Heart right ventricle (tissue), 16 donors: ENCODE measurements at regions not wholly inside any gene's neighbourhood (a gene's known extent, or its start where the extent isn't known, plus 50 kb on each side); places are given as distances from the start of the nearest gene placed in this dataset.

ENCODE experiments used
- ATAC-seq, 8 donors: fragments of 200-7000 bp; cut with Tn5 transposase; one replicate each; pipeline ENCODE4 v1.9.1; 2020; ENCODE audit warnings: mild to moderate bottlenecking in 8 of 8, moderate library complexity in 8 of 8, moderate number of reproducible peaks in 1 of 8
- DNase-seq, 2 donors: peaks; one replicate each; pipeline ENCODE4 v3.0.0-alpha.2; 2020
- H3K27ac ChIP-seq, 10 donors: fragments of 200-600 bp; sonication (generic) in 2 of 10; one replicate each; pipeline versions ENCODE4 v1.5.0 to v1.8.0; 2020 to 2022; ENCODE audit warnings: mild to moderate bottlenecking in 3 of 10
- H3K27me3 ChIP-seq, 7 donors: fragments of 200-600 bp; one replicate each; pipeline ENCODE4 v1.8.0; 2021 to 2022; ENCODE audit warnings: mild to moderate bottlenecking in 2 of 7
- H3K36me3 ChIP-seq, 9 donors: fragments of 200-600 bp; sonication (generic) in 1 of 9; one replicate each; pipeline versions ENCODE4 v1.5.0 to v1.8.0; 2020 to 2022; ENCODE audit warnings: mild to moderate bottlenecking in 2 of 9
- H3K4me1 ChIP-seq, 9 donors: fragments of 200-600 bp; sonication (generic) in 1 of 9; one replicate each; pipeline versions ENCODE4 v1.5.0 to v1.8.0; 2020 to 2022; ENCODE audit warnings: mild to moderate bottlenecking in 4 of 9
- H3K4me3 ChIP-seq, 10 donors: fragments of 200-600 bp; sonication (generic) in 2 of 10; one replicate each; pipeline versions ENCODE4 v1.5.0 to v1.8.0; 2020 to 2022; ENCODE audit warnings: mild to moderate bottlenecking in 7 of 10, moderate library complexity in 2 of 10
- H3K9me3 ChIP-seq, 11 donors: fragments of 200-600 bp in 10 of 11; sonication (generic) in 2 of 11; one replicate each; pipeline versions ENCODE4 v1.5.0 to v1.8.0; 2013 to 2022; ENCODE audit warnings: mild to moderate bottlenecking in 2 of 11, control low read depth in 1 of 11, moderate library complexity in 1 of 11
- CTCF ChIP-seq, 9 donors: fragments of 200-600 bp; sonication (generic) in 2 of 9; IDR thresholded peaks; one replicate each; pipeline versions ENCODE4 v1.5.0 to v1.8.0; 2021 to 2022; ENCODE audit warnings: antibody characterized with exemption in 9 of 9, mild to moderate bottlenecking in 5 of 9, moderate library complexity in 1 of 9
- WGBS, 2 donors: extraction: QIAGEN DNeasy Blood & Tissue Kit; methylation state at CpG; one replicate each; pipeline ENCODE4 v1.1.7; 2013; ENCODE audit warnings: inconsistent platforms in 1 of 2; 5-methylcytosine and 5-hydroxymethylcytosine counted together
- intact Hi-C, 10 donors: fragments of 100-400 bp; cut with DNase I; formaldehyde crosslinking; loops; one replicate each; pipeline versions ENCODE4 v1.11.1 to v1.14.2; 2022
- donor health status: Arrhythmogenic right ventricular cardiomyopathy.
- donor health status: ischemic (EF 13 %, LVEDD 7.1; RV severe dilation, severe dysfunction).
- donor health status: healthy with polysubstance abuse.
- donor health status: DM: no; HTN: yes; CAD: no.
- donor health status: DM: no; HTN: no; CAD: no.
- donor health status: ischemic (EF 25% LVEDD 6.9; RV normal size, moderate dysfunction).
- donor health status: ischemic (EF 25% LVEDD 5.7; RV mildly dilated, moderate dysfunction).
- donor health status: healthy.
- donor health status: DM: yes; HTN: yes; CAD: no.
- donor health status: Ischemic cardiomyopathy.
- donor health status: ischemic (EF 35%, LVEDD 5.7; RV mildly dilated, moderate dysfunction).
- donor health status: nonischemic (EF 11% LVEDD 7.7; RV severe dilation, severe dysfunction).
- donor health status: DM: yes; HTN: yes; CAD: no.
- donor health status: PGD.
- donor health status: ischemic (EF 29% LVEDD 5.4; RV normal size, mild dysfunction).
- donor health status: nonischemic (EF 23%, LVEDD 6.1; RV moderate dilation, normal function).

- Histone ChIP-seq H3K36me3 (no peaks in the 10 kb centered on the region), H3K27me3 (no peaks in the 10 kb centered on the region), H3K4me3 (no peak overlapping the region), H3K9me3 (no peaks in the 10 kb centered on the region), H3K4me1 (peaks cover 0 to 11% (median 0%) of the 10 kb centered on the region in 9 donors), H3K27ac (no peak overlapping the region)
- ATAC-seq (no peak), DNase-seq (no peak)
- TF ChIP-seq CTCF (IDR thresholded peaks at IDR 0.05), result no peak
- 95 to 97% methylated on average over 1 of the region's 1 CpG for WGBS, 2 donors
- intact Hi-C loops, result no loop called here
Measured at GRCh38 chr11:11703885-11704284, 82.1 kb upstream of the GALNT18 start.

GRCh38 chr11:11701070-11701469, 79.3 kb upstream of the GALNT18 start:
- no peaks in the 10 kb centered on the region for H3K27me3 ChIP-seq
- TF ChIP-seq CTCF (IDR thresholded peaks at IDR 0.05), result peak in 3 of 9 donors; percentile 20 to 34 (median 24)
- DNase-seq (peak in 1 of 2 donors; percentile 16), ATAC-seq (peak; percentile 63 to 95 (median 86))
- no peak overlapping the region for H3K27ac ChIP-seq
- 36 to 42% methylated on average over 4 of the region's 4 CpGs for WGBS, 2 donors
- no peaks in the 10 kb centered on the region for H3K36me3 ChIP-seq
- H3K9me3 ChIP-seq, result no peaks in the 10 kb centered on the region
- H3K4me1 ChIP-seq, result peaks cover 0 to 6% (median 0%) of the 10 kb centered on the region in 9 donors
- intact Hi-C loops, result no loop called here
- no peak overlapping the region for H3K4me3 ChIP-seq

- 48 to 61% methylated on average over 1 of the region's 1 CpG for WGBS, 2 donors
- ATAC-seq (no peak), DNase-seq (no peak)
Measured at GRCh38 chr11:11697796-11698195, 76.0 kb upstream of the GALNT18 start.

GRCh38 chr11:11691296-11692151, 69.7 kb upstream of the GALNT18 start:
- no peaks in the 10 kb centered on the region for H3K36me3 ChIP-seq
- 56 to 62% methylated on average over 13 of the region's 13 CpGs for WGBS, 2 donors
- no peaks in the 10 kb centered on the region for H3K27me3 ChIP-seq
- no peaks in the 10 kb centered on the region for H3K4me1 ChIP-seq
- TF ChIP-seq CTCF (IDR thresholded peaks at IDR 0.05), result no peak
- no peak overlapping the region for H3K4me3 ChIP-seq
- H3K27ac ChIP-seq, result no peak overlapping the region
- no peak for DNase-seq
- intact Hi-C loops, result no loop called here
- ATAC-seq, result no peak
- no peaks in the 10 kb centered on the region for H3K9me3 ChIP-seq

More at GRCh38 chr11:11697796-11698195, 76.0 kb upstream of the GALNT18 start:
- H3K4me3 ChIP-seq, result no peak overlapping the region
- H3K27ac ChIP-seq, result no peak overlapping the region
- no peaks in the 10 kb centered on the region for H3K36me3 ChIP-seq
- intact Hi-C loops, result no loop called here
- H3K9me3 ChIP-seq, result no peaks in the 10 kb centered on the region
- TF ChIP-seq CTCF (IDR thresholded peaks at IDR 0.05), result no peak
- H3K4me1 ChIP-seq, result peaks cover 0 to 6% (median 0%) of the 10 kb centered on the region in 9 donors
- H3K27me3 ChIP-seq, result no peaks in the 10 kb centered on the region
